Breast epithelium (tissue), 3 donors: ENCODE measurements at regions not wholly inside any gene's neighbourhood (a gene's known extent, or its start where the extent isn't known, plus 50 kb on each side); places are given as distances from the start of the nearest gene placed in this dataset.

ENCODE experiments used
- CTCF ChIP-seq, 3 donors: fragments of 450-650 bp; IDR thresholded peaks; one replicate each; pipeline ENCODE4 v1.5.1; 2016 to 2017; ENCODE audit warnings: antibody characterized with exemption in 3 of 3, mild to moderate bottlenecking in 3 of 3, moderate library complexity in 3 of 3
- POLR2A ChIP-seq: fragments of 450-650 bp; IDR thresholded peaks from one replicate; pipeline ENCODE4 v1.6.1; 2016; ENCODE audit warnings: antibody characterized with exemption, mild to moderate bottlenecking, moderate library complexity

- no peak for TF ChIP-seq POLR2A
- no peak for TF ChIP-seq CTCF (IDR thresholded peaks at IDR 0.05)
Measured at GRCh38 chr2:9708683-9709538, 78.1 kb upstream of the YWHAQ start.
